HG03439 (cell line): ENCODE measurements at regions not wholly inside any gene's neighbourhood (a gene's known extent, or its start where the extent isn't known, plus 50 kb on each side); places are given as distances from the start of the nearest gene placed in this dataset.
"Not testable (repeated sequence)": the region's sequence is repeated elsewhere in the genome, so short reads cannot be mapped to it uniquely, and the experiment has no call there.

Experiments
- ATAC-seq: cut with Tn5 transposase; IDR thresholded peaks from one replicate; pipeline ENCODE4 v1.9.1; 2021; ENCODE audit warnings: mild to moderate bottlenecking, moderate library complexity; ENCODE audit not compliant: unreplicated experiment

DNA sequence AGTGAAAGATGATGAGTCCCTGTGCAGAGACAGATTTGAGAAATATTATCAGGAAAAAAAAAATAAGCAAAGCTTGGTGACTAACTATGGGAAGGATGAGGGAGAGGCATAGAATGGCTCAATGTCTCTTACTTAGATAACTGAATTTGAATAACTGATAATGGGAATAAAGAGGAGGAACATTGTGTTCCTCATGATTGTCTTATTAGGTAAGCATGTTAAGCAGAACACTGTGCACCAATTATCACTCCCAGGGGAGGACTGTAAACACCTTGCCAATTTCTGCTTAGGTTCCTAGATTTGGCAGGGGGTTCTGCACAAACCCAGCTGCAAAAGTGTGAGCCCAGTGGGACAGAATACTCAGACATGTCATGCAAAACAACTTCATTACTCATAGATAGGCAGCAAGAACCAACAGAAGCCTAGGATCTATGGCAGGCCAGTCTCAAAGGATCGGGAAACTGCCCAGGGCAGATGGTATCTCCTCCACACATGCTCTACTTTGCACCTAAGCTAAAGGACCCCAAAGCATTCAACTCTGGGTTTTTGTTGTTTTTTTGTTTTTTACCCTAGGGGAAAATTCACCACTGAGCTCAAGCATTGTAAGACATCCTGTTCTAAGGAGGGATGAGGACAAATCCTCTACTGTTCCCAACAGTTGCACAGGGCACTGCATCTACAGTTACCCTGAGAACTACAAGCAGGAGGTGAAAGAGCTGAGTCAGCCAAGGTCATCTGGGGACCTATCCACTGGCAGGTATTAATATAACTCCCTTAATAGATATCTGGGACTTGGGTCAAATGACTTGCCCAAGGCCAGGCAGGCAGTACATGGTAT, 907.0 kb downstream of the RAPGEF2 start:
- no peak for ATAC-seq

DNA sequence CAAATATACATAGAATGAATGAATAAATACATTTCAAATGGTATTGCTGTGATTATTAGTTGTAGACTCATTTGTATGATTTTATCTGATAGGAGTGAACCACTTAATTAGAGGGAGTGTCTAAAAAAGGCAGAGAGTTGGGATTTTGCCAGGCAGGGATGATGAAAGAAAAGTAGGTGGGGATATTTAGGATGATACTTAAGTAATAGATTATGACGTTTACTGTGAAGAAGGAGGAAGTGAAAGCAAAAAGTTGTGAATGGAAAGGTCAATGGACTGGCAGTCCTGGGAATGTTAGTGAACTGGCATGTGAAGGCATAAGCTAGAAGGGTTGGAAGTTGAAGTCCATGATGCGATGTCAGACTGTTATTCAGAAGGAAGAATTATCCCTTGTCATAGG, 917.1 kb downstream of the RAPGEF2 start:
- ATAC-seq, result no peak

DNA sequence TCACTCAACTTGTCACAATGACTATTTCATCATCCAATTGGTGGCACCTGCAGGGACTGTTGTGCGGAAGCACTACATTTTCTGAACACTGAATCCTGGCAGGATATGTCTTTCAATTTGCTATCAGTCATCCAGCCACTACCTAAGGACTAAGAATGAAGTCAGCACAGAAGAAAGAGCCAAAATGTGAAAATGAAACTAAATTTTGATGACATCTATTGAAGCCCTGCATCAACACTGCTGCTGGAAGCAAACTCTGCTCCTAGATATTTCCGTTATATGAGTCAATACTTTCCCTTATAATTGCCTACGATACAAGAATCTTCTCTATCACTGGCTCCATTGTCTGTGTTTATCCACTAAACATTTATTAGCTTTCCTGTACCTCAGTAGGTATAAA, 917.9 kb downstream of the RAPGEF2 start:
- no peak for ATAC-seq

DNA sequence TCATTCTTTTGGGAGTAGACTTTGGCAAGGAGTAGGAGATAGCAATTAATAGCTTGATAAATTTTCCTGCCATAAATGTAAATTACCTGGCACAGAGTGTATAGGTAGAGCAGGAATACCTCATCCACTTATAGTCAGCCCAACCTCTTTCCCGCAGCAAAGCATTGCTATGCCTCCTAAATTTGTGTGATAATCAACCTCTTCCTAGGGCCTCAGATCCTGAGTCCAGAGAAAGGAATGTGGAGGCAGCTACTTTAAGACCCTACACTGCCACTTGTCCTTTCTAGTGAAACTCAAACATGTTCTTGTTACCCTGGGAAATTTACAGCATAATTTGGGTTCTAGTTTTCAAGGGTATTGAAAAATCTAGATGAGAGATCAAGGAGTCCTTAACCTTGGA, 919.0 kb downstream of the RAPGEF2 start:
- ATAC-seq, result no peak

DNA sequence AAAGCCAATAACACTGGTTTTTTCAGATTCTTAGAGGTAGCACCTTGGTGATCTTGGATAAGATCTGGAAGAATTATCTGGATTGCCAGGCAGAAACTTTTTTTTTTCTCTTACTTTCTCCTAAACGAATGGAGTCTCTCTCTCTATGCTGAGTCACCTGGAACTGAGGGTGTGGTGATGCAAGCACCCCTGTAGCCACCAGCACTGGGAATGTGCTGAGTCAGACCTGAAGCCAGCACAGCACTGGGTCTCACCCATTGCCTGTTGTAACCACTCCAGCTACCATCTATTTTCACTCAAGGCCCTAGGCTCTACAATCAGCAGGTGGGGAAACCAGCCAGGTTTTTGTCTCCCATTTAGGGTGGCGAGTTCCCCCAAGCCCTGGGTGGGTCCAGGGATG, 923.8 kb downstream of the RAPGEF2 start:
- ATAC-seq, result no peak

DNA sequence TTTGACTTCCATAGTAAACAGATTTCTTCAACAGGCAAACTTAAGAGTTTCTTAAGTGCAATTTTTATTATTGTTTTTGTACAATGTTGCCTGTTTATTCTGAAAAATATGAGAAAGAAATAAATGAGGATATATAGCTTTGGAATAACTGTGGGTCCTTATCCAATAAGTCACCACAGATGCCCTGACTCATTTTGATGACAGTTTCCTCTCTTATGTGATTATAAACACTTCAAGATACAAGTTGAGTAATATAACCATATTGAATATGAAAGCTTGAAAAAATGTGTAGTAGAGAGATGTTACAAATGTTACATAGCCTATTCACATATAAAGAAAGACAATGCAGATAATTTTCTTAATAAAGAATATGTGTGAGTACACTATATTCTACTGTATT, 931.6 kb downstream of the RAPGEF2 start:
- ATAC-seq, result no peak

DNA sequence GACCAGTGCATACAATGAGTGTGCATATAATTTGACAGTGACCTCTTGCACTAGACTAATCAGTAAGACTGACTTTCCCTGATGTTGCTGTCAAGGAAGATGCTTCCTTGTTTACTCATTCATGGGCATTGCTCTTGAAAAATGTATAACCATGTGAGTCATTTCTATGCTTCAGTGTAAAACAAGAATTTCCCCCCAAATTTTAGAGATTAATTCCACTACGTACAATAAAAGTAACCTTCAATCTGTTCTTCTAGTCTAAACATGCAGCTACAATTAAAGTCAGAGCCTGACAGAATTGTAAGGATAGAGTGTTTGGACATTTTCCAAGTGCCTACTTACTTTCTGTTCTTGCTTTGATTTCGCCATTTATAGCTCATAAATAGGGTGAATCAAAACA, 935.7 kb downstream of the RAPGEF2 start:
- no peak for ATAC-seq

DNA sequence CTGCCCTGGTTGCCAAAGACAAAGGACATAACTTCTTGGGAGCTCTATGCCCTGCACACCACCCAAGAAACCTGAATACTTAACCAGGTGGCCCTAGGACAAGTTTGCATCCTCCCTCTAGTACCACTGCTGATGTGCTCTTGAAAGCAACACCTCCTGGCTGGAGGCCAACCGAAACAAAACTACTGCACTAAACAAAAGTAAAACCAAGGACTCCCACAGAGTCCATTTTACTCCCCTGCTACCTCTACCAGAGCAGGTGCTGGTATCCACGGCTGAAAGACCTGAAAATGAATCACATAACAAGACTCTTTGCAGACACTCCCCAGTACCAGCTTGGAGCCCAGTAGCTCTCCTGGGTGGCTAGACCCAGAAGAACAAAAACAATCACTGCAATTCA, 941.8 kb downstream of the RAPGEF2 start:
- no peak for ATAC-seq

DNA sequence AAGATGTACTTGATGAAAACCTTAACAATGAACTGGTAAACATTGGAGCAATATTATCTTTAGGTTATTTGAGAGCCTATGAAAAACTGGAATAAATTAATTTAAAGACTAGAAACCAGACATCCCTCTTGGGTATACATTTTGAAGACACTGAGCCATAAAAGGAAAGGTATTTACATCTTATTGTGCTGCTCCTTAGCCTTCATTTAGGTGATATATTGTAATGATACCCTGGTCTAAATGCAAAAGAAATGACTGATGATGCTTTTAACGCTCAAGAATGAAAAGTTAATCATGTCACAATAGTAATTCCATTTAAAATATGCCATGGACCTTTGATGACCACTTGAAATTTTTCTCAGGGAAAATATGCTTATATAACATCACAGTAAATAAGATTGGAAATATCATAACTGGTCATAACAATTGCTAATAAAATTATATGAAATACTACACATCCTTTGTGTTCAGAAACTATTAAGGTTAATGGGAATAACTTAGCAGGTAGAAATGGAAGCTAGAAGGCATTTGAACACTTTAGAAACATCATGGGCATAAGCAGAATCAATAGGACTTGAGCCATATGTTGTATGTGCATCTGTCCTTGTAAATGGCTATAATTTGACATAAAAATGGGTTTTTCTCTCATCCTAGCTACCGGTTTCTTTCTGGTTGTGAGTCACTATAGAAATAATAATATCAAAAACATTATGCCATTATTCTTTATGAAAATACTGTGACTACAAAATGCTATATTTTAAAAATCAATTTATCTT, 979.7 kb downstream of the RAPGEF2 start:
- ATAC-seq, result no peak

DNA sequence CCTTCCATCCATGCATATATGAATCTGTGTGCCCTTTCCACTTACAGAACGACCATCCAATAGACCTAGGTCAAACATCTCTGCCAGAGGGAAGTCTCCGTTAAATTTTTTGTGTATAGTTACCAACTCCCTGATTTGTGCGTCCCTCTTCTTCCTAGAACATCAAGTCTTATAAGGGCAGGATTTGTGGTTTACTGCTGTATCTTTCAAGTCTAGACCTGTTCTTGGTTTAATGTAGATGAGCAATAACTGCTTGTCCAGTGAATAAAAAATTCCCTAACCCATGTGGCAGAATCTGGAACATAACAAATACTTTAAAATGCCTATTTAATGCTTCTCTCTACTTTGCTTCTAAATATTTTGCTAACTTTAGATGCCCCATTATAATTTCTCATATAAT, 988.8 kb downstream of the RAPGEF2 start:
- ATAC-seq, result no peak

DNA sequence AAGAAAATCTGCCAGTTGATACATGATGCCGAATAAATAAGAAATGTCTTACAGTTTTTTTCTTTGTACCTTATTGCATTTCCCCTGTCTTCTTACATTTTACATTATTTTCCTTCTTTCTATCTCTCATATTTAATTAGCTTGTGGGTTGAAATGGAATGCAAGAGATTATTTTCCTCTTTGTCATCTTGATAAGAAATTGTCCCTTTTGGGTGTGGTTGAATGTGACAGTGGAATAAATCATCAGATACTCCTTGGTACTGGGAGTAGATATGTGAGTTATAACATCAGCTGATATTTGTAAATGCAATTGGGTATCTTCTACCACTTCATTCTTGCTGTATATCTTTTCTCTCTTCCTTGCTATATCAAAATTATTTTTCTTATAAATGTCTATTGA, 997.4 kb downstream of the RAPGEF2 start:
- ATAC-seq, result no peak

DNA sequence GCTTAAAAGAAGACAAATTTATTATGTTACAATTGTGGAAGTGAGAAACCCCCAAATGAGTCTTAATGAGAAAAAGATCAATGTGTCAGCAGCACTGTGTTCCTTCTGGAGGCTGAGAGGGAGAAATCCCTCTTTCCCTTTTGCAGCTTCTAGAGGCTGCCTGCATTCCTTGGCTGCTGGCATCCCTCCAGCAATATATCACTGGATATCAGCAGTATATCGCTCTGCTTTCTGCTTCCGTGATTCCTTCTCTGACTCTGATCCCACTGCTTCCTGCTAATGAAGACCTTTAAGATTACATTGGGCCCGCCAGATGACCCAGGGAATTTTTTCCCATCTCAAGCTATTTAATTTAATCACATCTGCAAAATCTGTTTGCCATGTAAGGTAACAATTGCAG, 1008.0 kb downstream of the RAPGEF2 start:
- ATAC-seq, result no peak

DNA sequence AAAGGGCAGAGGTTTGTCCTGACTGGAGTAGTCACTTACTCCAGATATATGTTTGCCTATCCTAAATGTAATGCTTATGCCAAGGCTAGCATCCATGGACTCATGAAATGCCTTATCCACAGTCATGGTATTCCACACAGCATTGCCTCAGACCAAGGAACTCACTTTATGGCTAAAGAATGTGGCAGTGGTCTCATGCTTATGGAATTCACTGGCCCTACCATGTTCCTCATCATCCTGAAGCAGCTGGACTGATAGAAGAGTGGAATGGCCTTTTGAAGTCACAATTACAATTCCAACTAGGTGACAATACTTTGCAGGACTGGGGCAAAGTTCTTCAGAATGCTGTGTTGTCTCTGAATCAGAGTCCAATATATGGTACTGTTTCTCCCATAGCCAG, 1014.8 kb downstream of the RAPGEF2 start:
- ATAC-seq, result no peak

DNA sequence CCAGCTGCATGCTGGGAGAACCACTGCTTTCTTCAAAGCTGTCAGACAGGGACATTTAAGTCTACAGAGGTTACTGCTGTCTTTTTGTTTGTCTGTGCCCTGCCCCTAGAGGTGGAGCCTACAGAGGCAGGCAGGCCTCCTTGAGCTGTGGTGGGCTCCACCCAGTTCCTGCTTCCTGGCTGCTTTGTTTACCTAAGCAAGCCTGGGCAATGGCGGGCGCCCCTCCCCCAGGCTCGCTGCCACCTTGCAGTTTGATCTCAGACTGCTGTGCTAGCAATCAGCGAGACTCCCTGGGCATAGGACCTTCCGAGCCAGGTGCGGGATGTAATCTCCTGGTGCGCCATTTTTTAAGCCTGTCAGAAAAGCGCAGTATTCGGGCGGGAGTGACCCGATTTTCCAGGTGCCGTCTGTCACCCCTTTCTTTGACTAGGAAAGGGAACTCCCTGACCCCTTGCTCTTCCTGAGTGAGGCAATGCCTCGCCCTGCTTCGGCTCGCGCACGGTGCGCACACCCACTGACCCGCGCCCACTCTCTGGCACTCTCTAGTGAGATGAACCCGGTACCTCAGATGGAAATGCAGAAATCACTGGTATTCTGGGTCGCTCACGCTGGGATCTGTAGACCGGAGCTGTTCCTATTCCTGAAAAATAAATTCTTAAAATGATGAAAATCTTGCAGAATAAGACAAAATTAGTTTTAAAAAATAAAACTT, 1022.9 kb downstream of the RAPGEF2 start:
- not testable (repeated sequence) for ATAC-seq

DNA sequence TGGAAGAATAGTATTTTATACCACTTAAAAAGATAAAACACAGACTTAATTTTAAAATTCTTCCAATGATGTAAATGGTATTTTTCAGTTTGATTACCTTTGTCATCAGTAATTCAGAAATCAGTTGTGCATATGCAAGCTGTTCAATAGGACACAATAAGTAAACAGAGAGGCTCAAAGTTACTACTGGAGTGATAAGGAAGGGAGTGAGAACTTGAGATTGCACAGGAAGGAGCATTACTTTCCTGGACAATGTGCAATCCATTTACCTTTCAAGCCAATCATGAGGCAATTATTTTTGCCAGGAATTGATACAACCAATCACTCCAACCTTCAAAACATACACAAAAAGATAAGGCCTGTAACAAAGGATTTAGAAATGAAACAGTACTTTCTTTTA, 1024.3 kb downstream of the RAPGEF2 start:
- ATAC-seq, result no peak

DNA sequence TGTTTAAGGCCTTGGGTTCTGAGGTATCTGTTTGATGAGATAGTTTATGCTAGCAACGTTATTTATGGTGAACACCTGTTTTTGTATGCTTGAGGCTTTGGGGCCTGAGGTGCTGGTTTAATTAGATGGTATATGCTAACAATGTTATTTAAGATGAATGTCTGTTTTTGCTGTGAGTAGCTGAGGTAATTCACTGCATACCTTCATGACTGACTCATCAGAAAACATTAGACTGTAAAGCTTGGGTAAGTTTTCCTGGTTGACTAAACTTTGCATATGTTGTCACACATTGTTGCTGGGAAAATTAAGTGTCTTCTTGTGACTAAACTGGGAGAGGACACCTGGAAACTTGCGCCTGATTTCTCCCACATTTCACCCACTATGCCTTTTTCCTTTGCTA, 1026.6 kb downstream of the RAPGEF2 start:
- ATAC-seq, result no peak

DNA sequence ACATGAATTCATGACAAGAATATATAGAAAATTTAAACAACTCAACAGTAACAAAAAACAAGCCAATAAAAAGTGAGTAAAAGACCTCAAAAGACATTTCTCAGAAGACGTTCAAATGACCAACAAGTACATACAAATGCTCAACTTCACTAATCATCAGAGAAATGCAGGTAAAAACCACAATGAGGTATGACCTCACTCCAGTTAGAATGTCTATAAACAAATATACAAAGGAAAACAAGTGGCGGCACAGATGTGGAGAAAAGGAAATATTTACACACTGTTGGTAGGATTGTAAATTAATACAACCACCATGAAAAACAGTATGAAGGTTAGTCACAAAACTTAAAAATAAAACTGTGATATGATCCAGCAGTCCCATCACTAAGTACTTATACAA, 1033.1 kb downstream of the RAPGEF2 start:
- no peak for ATAC-seq

DNA sequence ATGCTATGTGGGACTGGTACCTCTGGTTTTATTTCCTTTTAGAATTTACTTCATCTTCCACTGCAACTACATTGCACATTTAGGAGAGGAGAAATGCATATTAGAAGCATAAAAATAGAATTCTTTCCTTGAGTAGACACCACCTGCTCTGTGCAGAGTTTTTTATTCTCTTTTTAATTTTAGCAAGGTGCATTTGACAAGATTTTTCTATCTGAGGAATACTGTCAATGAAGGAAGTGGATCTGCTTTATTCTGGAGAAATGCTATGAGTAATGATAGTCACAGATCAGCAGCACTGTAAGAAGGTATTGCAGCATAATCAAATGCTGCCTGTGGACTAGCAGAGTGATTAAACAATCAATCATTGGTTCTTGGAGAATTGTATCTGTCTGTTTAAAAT, 1038.3 kb downstream of the RAPGEF2 start:
- ATAC-seq, result no peak

DNA sequence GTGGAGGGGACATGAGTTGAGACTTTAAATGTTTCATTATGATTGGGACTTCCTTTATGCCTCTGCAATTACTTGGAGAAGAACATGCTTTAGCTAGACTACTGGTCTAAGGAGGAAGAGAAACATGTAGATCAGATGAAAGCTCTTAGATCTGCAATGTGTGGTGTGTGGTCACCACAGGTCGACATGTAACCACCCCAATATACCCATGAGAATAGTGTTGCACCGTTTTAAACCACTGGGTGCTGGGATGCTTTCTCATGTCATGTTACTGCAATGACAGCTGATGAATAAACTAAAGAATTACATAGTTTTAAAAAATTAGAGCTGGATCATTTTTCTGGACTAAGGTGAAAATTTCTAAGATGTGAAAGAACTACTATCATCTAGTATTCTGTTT, 1039.7 kb downstream of the RAPGEF2 start:
- no peak for ATAC-seq

DNA sequence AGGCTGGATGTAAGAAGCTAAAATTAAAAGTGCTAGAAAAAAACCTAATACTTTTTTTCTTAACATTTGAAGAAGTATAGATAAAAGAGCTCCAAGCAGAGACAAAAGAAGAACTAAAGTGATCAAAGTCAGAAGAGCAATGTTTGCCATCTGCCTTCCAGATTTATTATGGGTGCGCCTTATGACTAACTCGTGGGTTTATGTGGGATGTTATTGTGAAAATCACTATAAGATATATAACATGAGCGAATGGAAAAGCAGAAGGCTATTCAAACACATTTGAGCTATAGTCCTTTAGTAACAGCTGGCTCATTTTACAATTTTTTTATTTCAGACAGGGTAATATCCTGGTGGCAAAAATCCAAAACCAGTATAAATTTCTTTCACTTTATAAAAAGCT, 1040.7 kb downstream of the RAPGEF2 start:
- no peak for ATAC-seq

DNA sequence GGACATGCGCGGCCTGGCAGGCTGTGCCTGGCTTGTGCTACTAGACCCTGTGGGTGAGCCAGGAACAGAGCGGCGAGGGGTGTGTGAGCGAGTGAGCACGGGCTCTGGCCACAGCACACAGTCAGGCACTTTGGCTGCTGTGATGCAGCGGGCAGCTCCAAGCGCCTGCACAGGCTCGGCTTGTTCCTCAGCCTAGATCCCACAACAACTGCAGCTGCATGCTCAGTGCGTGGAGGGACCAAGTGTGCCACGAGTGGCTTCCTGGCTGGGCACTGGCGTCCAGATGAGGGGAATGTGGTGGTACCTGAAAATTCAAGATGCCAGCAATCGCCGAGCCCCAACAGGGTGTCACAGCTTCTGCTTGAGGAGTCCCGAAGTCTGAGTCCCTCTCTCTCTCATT, 1056.6 kb downstream of the RAPGEF2 start:
- ATAC-seq, result no peak

DNA sequence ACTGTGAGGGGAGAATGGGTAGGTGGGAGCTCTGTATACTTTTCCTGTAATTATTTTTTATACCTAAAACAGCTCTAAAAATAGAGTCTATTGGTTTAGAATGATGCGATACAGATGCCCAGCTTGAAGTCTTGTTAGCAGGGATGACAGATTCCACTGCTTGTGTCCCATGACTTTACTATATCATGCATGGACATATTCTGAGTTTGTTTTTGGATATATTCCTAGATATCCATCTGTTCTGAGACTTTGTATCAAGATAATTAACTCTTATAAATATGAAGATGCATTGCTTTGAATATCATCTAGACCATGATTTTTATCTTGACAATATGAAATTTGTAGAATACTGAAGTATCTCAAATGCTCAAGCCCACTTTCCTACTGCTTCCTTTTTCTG, 1058.1 kb downstream of the RAPGEF2 start:
- ATAC-seq, result no peak
